ENCODE measurements at regions not wholly inside any gene's neighbourhood (a gene's known extent, or its start where the extent isn't known, plus 50 kb on each side); places are given as distances from the start of the nearest gene placed in this dataset.

GRCh38 chr3:70744536-70744935 lies 432.1 kb upstream of the MDFIC2 start:
- no peak for TF ChIP-seq CTCF (IDR thresholded peaks at IDR 0.05; ENCODE audit: low read depth, low read length)
- TF ChIP-seq POLR2A (IDR thresholded peaks at IDR 0.05; ENCODE audit: extremely low read depth, insufficient read length): no peak
- TF ChIP-seq MYC (IDR thresholded peaks at IDR 0.05; ENCODE audit: low read depth, low read length): no peak

Measured in NB4 (cell line).